ENCODE measurements at regions not wholly inside any gene's neighbourhood (a gene's known extent, or its start where the extent isn't known, plus 50 kb on each side); places are given as distances from the start of the nearest gene placed in this dataset.

DNA sequence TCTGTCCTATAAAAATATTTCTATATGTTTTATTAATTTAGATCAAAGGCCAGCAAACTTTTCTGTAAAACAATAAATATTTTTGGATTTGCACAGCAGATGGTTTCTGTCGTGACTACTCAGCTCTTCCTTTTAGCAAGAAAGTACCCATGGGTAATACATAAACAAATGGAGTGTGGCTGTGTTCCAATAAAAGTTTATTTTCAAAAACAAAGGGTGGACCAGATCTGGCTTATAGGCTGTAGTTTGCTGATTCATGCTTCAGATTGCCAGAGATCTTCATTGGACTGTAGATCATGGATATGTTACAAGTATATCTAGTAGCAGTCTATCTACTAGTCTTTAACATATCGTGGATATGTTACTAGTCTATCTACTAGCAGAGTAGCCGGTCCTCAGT lies 590.5 kb downstream of the CSNK1G3 start:
- TF ChIP-seq, protein P1, sequence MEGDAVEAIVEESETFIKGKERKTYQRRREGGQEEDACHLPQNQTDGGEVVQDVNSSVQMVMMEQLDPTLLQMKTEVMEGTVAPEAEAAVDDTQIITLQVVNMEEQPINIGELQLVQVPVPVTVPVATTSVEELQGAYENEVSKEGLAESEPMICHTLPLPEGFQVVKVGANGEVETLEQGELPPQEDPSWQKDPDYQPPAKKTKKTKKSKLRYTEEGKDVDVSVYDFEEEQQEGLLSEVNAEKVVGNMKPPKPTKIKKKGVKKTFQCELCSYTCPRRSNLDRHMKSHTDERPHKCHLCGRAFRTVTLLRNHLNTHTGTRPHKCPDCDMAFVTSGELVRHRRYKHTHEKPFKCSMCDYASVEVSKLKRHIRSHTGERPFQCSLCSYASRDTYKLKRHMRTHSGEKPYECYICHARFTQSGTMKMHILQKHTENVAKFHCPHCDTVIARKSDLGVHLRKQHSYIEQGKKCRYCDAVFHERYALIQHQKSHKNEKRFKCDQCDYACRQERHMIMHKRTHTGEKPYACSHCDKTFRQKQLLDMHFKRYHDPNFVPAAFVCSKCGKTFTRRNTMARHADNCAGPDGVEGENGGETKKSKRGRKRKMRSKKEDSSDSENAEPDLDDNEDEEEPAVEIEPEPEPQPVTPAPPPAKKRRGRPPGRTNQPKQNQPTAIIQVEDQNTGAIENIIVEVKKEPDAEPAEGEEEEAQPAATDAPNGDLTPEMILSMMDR (IDR thresholded peaks at IDR 0.05 in 4 of 5, conservative IDR thresholded peaks at IDR 0.05 in 1 of 5), result no peak
- TF ChIP-seq POLR2A (IDR thresholded peaks at IDR 0.05), result no peak

All from gastrocnemius medialis (tissue), 4 donors.